ENCODE measurements at regions not wholly inside any gene's neighbourhood (a gene's known extent, or its start where the extent isn't known, plus 50 kb on each side); places are given as distances from the start of the nearest gene placed in this dataset.

DNA sequence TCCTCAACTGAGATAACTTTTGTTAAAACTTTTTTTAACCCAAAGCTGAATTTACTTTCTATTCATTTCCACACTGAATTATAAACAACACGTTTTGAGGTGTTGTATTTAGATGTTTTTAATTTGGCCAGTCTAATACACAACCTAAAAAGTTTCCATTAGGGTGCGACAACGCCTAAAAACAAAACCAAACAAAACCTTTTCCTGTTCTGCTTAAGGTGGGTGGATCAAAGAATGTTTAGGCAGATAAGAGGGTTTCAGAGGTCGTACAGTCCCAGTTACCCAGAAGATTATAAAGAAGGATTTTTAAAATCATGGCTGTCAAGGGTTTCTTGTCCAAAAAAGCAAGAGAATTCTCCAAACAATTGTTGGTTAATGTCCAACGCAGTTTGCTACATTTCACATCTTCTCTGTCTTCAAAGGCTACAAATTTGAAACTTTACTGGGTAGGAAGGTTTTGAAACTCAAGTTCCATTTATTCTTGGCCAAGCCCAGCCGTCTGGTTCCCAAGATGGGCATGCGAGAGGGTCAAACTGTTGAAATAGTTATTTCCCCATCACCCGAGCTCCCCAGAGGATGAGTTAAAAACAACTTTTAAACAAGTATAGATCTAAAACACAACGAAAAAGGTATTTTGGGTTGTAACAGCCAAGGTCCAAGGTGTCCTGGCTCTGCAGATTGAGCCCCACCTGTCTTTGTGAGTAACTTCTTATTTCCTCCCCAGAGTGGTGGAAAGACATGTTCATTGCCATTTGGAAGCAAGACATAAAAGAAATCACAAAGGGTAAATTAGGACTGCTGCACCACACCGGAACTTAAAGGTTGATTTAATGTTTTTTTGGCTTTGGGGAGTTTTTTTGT, 122.8 kb upstream of the MAP3K1 start:
- TF ChIP-seq, protein P1, sequence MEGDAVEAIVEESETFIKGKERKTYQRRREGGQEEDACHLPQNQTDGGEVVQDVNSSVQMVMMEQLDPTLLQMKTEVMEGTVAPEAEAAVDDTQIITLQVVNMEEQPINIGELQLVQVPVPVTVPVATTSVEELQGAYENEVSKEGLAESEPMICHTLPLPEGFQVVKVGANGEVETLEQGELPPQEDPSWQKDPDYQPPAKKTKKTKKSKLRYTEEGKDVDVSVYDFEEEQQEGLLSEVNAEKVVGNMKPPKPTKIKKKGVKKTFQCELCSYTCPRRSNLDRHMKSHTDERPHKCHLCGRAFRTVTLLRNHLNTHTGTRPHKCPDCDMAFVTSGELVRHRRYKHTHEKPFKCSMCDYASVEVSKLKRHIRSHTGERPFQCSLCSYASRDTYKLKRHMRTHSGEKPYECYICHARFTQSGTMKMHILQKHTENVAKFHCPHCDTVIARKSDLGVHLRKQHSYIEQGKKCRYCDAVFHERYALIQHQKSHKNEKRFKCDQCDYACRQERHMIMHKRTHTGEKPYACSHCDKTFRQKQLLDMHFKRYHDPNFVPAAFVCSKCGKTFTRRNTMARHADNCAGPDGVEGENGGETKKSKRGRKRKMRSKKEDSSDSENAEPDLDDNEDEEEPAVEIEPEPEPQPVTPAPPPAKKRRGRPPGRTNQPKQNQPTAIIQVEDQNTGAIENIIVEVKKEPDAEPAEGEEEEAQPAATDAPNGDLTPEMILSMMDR (optimal IDR thresholded peaks at IDR 0.05 in 1 of 3, IDR thresholded peaks at IDR 0.05 in 1 of 3, conservative IDR thresholded peaks at IDR 0.05 in 1 of 3; ENCODE audit: extremely low read depth in 1 of 3, insufficient read depth in 2 of 3, low read length in 3 of 3) = no peak
- TF ChIP-seq EZH2 (IDR thresholded peaks at IDR 0.05; ENCODE audit: low read length) = no peak
